RPMI8226 (cell line): ENCODE measurements at regions not wholly inside any gene's neighbourhood (a gene's known extent, or its start where the extent isn't known, plus 50 kb on each side); places are given as distances from the start of the nearest gene placed in this dataset.
A peak's percentile ranks its signal among the peaks of the same experiment; 100 is the strongest.

Experiments used
- DNase-seq: peaks from one replicate; pipeline ENCODE4 v3.0.0-alpha.2; 2015

GRCh38 chr4:103305355-103305754, 107.2 kb upstream of the CENPE start:
- DNase-seq = no peak

GRCh38 chr4:103303011-103303410, 104.9 kb upstream of the CENPE start:
- DNase-seq = no peak

- no peak for DNase-seq
Measured at GRCh38 chr4:103292959-103293358, 94.8 kb upstream of the CENPE start.

GRCh38 chr4:103292373-103292772, 94.2 kb upstream of the CENPE start:
- no peak for DNase-seq

GRCh38 chr4:103289186-103289585, 91.0 kb upstream of the CENPE start:
- no peak for DNase-seq

GRCh38 chr4:103272174-103272573, 74.0 kb upstream of the CENPE start:
- DNase-seq = no peak

- no peak for DNase-seq
Measured at GRCh38 chr4:103268746-103269145, 70.6 kb upstream of the CENPE start.

GRCh38 chr4:103264905-103265304, 66.8 kb upstream of the CENPE start:
- DNase-seq = no peak

- peak; percentile 25 for DNase-seq
Measured at GRCh38 chr4:103256068-103256467, 57.9 kb upstream of the CENPE start.
